K562 (cell line): ENCODE measurements at regions not wholly inside any gene's neighbourhood (a gene's known extent, or its start where the extent isn't known, plus 50 kb on each side); places are given as distances from the start of the nearest gene placed in this dataset.

Source experiments
- ATAC-seq: fragments of 200-7000 bp; cut with Tn5 transposase; 3 replicates; pipeline ENCODE4 v1.9.1; 2020; ENCODE audit warnings: moderate library complexity
- BruUV-seq: library from RNA; stranded (reverse); fragments of 400-500 nt; replicated peaks from 2 replicates; lab custom pipeline; 2021; lab: Mats Ljungman, UMichigan
- CTCF ChIA-PET: fragments of 300-600 bp; formaldehyde crosslinking; extraction: SDS; loops from one replicate; lab custom pipeline; 2021; ENCODE audit warnings: low intra/inter-chr PET ratio; lab: Yijun Ruan, JAX
- POLR2A ChIA-PET: fragments of 300-600, 350-650 bp; sonication (Branson Sonifier 250); formaldehyde crosslinking; extraction: SDS; loops from one replicate; lab custom pipeline; 2021; ENCODE audit warnings: antibody characterized with exemption, inconsistent platforms; lab: Yijun Ruan, JAX
- DNase-seq, 4 experiments: peaks; one replicate each; pipeline versions ENCODE4 v3.0.0 to v3.0.0-alpha.2; 2011 to 2018; ENCODE audit warnings: low spot score in 3 of 4, mixed read lengths in 3 of 4; ENCODE audit errors: extremely low read depth in 1 of 4
- FAIRE-seq: peaks from 2 replicates; lab custom pipeline; 2011; peaks lifted over from hg19 to GRCh38; lab: Jason Lieb, UNC
- H2AFZ ChIP-seq: 2 replicates; pipeline ENCODE4 v1.6.0; 2011; ENCODE audit warnings: low read depth, low read length, control low read depth, inconsistent platforms
- H3K27ac ChIP-seq: fragments of 200-600 bp; 3 replicates; pipeline ENCODE4 v1.8.0; 2011; ENCODE audit warnings: low read depth, mild to moderate bottlenecking, control low read depth, inconsistent platforms, low read length, moderate library complexity, mixed read lengths; ENCODE audit errors: extremely low read depth
- H3K27me3 ChIP-seq, 2 experiments: fragments of 300-600 bp in 1 of 2; 2 replicates in 1 of 2; 3 replicates in 1 of 2; pipeline versions ENCODE4 v1.6.0 to v1.8.0; 2011; ENCODE audit warnings: inconsistent platforms in 2 of 2, low read length in 2 of 2, mild to moderate bottlenecking in 1 of 2, mixed read lengths in 1 of 2, moderate library complexity in 1 of 2; ENCODE audit not compliant: control insufficient read depth in 2 of 2, insufficient read depth in 2 of 2
- H3K36me3 ChIP-seq: fragments of 300-600 bp; 3 replicates; pipeline ENCODE4 v1.8.0; 2011; ENCODE audit warnings: mild to moderate bottlenecking, low read length, inconsistent platforms; ENCODE audit not compliant: control insufficient read depth, insufficient read depth
- H3K4me1 ChIP-seq, 2 experiments: fragments of 200-600 bp in 1 of 2; replicated peaks in 1 of 2; 2 replicates in 1 of 2; 3 replicates in 1 of 2; pipeline versions ENCODE4 v1.5.1 to v1.8.0; 2011; ENCODE audit warnings: inconsistent platforms in 2 of 2, low read length in 2 of 2, mild to moderate bottlenecking in 1 of 2, mixed read lengths in 1 of 2, moderate library complexity in 1 of 2; ENCODE audit not compliant: control insufficient read depth in 2 of 2, insufficient read depth in 2 of 2
- H3K4me2 ChIP-seq: 2 replicates; pipeline ENCODE4 v1.6.1; 2011; ENCODE audit warnings: low read length, control low read depth, inconsistent platforms, mixed read lengths; ENCODE audit not compliant: insufficient read depth
- H3K4me3 ChIP-seq: fragments of 200-600 bp; sonication (generic), shearing (Covaris generic); 2 replicates; pipeline ENCODE4 v1.5.1; 2016; ENCODE audit warnings: control low read depth, inconsistent platforms
- H3K79me2 ChIP-seq: fragments of 200-600 bp; 3 replicates; pipeline ENCODE4 v1.8.0; 2011; ENCODE audit warnings: low read length, inconsistent platforms; ENCODE audit not compliant: control insufficient read depth, insufficient read depth
- H3K9ac ChIP-seq, 2 experiments: 2 replicates each; pipeline versions ENCODE4 v1.6.0 to v1.6.1; 2011; ENCODE audit warnings: low read depth in 2 of 2, low read length in 2 of 2, control low read depth in 1 of 2, inconsistent platforms in 1 of 2, mild to moderate bottlenecking in 1 of 2, mixed read lengths in 1 of 2; ENCODE audit not compliant: insufficient read depth in 1 of 2
- H3K9me1 ChIP-seq: one replicate; pipeline ENCODE4 v1.6.0; 2011; ENCODE audit warnings: inconsistent platforms, mild to moderate bottlenecking, low read length, moderate library complexity; ENCODE audit not compliant: control insufficient read depth, insufficient read depth
- H3K9me3 ChIP-seq: replicated peaks from 2 replicates; pipeline ENCODE4 v1.5.1; 2011; ENCODE audit warnings: low read depth, low read length, inconsistent platforms; ENCODE audit not compliant: control insufficient read depth, insufficient read depth
- H4K20me1 ChIP-seq: replicated peaks from 2 replicates; pipeline ENCODE4 v1.6.1; 2011; ENCODE audit warnings: low read length, inconsistent platforms, mixed read lengths; ENCODE audit not compliant: control insufficient read depth, insufficient read depth
- BACH1 ChIP-seq: fragments of 200-800 bp; sonication (Bioruptor generic); IDR thresholded peaks from 2 replicates; pipeline ENCODE4 v1.6.1; 2016; ENCODE audit warnings: missing genetic modification characterization, missing compliant biosample characterization
- CAMTA2 ChIP-seq: fragments of 250-450 bp; sonication (Bioruptor Pico); conservative IDR thresholded peaks from 2 replicates; pipeline ENCODE4 v1.5.1; 2022
- CBX5 ChIP-seq: IDR thresholded peaks from 2 replicates; pipeline ENCODE4 v1.6.1; 2014; ENCODE audit warnings: low read depth, borderline replicate concordance
- E2F3 ChIP-seq: fragments of 250-450 bp; sonication (Bioruptor Pico); IDR thresholded peaks from 2 replicates; pipeline ENCODE4 v1.4.0; 2020; ENCODE audit warnings: mild to moderate bottlenecking
- ELF1 ChIP-seq: fragments of 200-800 bp; sonication (Bioruptor generic); IDR thresholded peaks from 2 replicates; pipeline ENCODE4 v1.6.1; 2016; ENCODE audit warnings: missing genetic modification characterization, missing compliant biosample characterization
- FOXK1 ChIP-seq: sonication (generic); formaldehyde crosslinking; IDR thresholded peaks from 2 replicates; pipeline ENCODE4 v1.8.0; 2022; ENCODE audit warnings: missing genetic modification reagents, mild to moderate bottlenecking, borderline replicate concordance
- HDAC6 ChIP-seq: IDR thresholded peaks from 2 replicates; pipeline ENCODE4 v1.6.1; 2012; ENCODE audit warnings: low read depth, mild to moderate bottlenecking, control low read depth, inconsistent platforms, low read length, moderate library complexity
- HOXB6 ChIP-seq: fragments of 250-450 bp; sonication (Bioruptor Pico); IDR thresholded peaks from 2 replicates; pipeline ENCODE4 v1.5.1; 2022; ENCODE audit warnings: mild to moderate bottlenecking, borderline replicate concordance
- MYBL2 ChIP-seq, 2 experiments: fragments of 450-650 bp in 1 of 2; sonication (generic) in 1 of 2; formaldehyde crosslinking in 1 of 2; IDR thresholded peaks; 2 replicates each; pipeline versions ENCODE4 v1.6.1 to v1.8.1; 2017 to 2022; ENCODE audit warnings: borderline replicate concordance in 1 of 2, inconsistent platforms in 1 of 2, low read depth in 1 of 2, mild to moderate bottlenecking in 1 of 2, missing genetic modification reagents in 1 of 2, moderate library complexity in 1 of 2
- PHB2 ChIP-seq: fragments of 450-650 bp; IDR thresholded peaks from 2 replicates; pipeline ENCODE4 v1.6.1; 2017; ENCODE audit warnings: low read depth
- ZBTB7A ChIP-seq: IDR thresholded peaks from 2 replicates; pipeline ENCODE4 v1.6.1; 2011; ENCODE audit warnings: low read depth, mild to moderate bottlenecking, low read length, moderate library complexity, borderline replicate concordance; ENCODE audit not compliant: control insufficient read depth
- WGBS: fragments of 100-300 bp; shearing (Covaris generic); methylation state at CpG from one replicate; pipeline ENCODE4 v1.1.6; 2016; ENCODE audit warnings: low coverage, mixed read lengths; ENCODE audit not compliant: insufficient coverage; ENCODE audit errors: missing lambda C conversion rate; 5-methylcytosine and 5-hydroxymethylcytosine counted together
- in situ Hi-C: fragments of 300-500 bp; cut with MboI; formaldehyde crosslinking; loops from 4 replicates; pipeline ENCODE4 v1.15.0; 2018; ENCODE audit warnings: inconsistent platforms, mixed read lengths
- intact Hi-C: fragments of 100-400 bp; cut with micrococcal nuclease; formaldehyde crosslinking; loops from 2 replicates; pipeline ENCODE4 v1.14.2; 2022
- TF ChIP-seq, protein P1 (sequence below): sonication (generic); formaldehyde crosslinking; IDR thresholded peaks from 2 replicates; pipeline ENCODE4 v1.8.0; 2022; ENCODE audit warnings: mild to moderate bottlenecking, missing genetic modification reagents
- TF ChIP-seq, protein P2 (sequence below): sonication (generic); formaldehyde crosslinking; IDR thresholded peaks from 2 replicates; pipeline ENCODE4 v1.8.1; 2023; ENCODE audit warnings: missing genetic modification reagents, mild to moderate bottlenecking, borderline replicate concordance
- TF ChIP-seq, protein P3 (sequence below), 2 experiments: fragments of 450-650 bp in 1 of 2; IDR thresholded peaks; 2 replicates each; pipeline ENCODE4 v1.6.1; 2011 to 2017; ENCODE audit warnings: low read depth in 2 of 2, antibody characterized with exemption in 1 of 2, borderline replicate concordance in 1 of 2, low read length in 1 of 2, mild to moderate bottlenecking in 1 of 2, mixed read lengths in 1 of 2; ENCODE audit not compliant: control insufficient read depth in 1 of 2

DNA sequence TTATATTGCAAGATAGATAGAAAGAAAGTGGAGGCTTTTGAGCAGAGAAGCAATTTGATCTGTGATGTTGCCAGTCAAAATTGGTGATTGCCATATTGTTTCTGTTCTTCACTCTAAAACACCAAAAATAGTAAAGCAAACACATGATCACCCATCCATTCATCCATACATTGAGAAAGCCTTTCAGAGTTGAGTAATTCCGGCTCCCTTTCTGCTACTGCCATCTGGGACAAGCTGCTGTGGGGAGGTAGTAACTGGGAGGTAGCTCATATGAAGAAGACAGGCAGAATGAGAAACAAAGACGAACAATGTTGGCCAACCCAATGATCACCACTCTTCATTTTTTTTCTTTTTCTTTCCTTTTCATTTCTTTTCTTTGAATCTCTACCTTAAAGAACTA is 51.1 kb upstream of the HBS1L start:
- no peak overlapping the region for H3K4me2 ChIP-seq
- in situ Hi-C loops = no loop called here

More for the DNA sequence above, 51.1 kb upstream of the HBS1L start:
- Histone ChIP-seq H3K4me3 (no peak overlapping the region), H3K9me1 (no peaks in the 10 kb centered on the region), H3K36me3 (no peaks in the 10 kb centered on the region), H3K27me3 (no peaks in the 10 kb centered on the region), H2AFZ (peak overlapping the region; percentile 24), H3K9me3 (no peaks in the 10 kb centered on the region; the same call in 1 of the 2 replicates), H3K79me2 (no peaks in the 10 kb centered on the region), H3K27ac (no peak overlapping the region), H3K4me1 (peaks cover 0 to 15% of the 10 kb centered on the region in 2 experiments; a peak in 2 of 5 replicates), H4K20me1 (no peaks in the 10 kb centered on the region), H3K9ac (no peak overlapping the region)
- BruUV-seq = no TSS peak
- intact Hi-C loops = no loop called here
- 56% methylated on average over 2 of the region's 2 CpGs for WGBS
- DNase-seq (no peak), FAIRE-seq (no peak), ATAC-seq (no peak)
- TF ChIP-seq HDAC6 (no peak), E2F3 (CRISPR knock-in tag) (no peak), ZBTB7A (no peak), FOXK1 (CRISPR knock-in tag) (no peak), HOXB6 (CRISPR knock-in tag) (no peak), ELF1 (tag) (no peak), BACH1 (tag) (no peak), MYBL2 (IDR thresholded peaks at IDR 0.05; ENCODE audit: low read depth) (no peak), MYBL2 (CRISPR knock-in tag; IDR thresholded peaks at IDR 0.05; ENCODE audit: borderline replicate concordance) (no peak), CAMTA2 (CRISPR knock-in tag) (no peak), CBX5 (no peak), PHB2 (no peak)
- TF ChIP-seq, protein P1, sequence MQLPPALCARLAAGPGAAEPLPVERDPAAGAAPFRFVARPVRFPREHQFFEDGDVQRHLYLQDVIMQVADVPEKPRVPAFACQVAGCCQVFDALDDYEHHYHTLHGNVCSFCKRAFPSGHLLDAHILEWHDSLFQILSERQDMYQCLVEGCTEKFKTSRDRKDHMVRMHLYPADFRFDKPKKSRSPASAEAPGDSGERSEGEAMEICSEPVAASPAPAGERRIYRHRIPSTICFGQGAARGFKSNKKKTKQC (CRISPR knock-in tag) = no peak
- TF ChIP-seq, protein P2, sequence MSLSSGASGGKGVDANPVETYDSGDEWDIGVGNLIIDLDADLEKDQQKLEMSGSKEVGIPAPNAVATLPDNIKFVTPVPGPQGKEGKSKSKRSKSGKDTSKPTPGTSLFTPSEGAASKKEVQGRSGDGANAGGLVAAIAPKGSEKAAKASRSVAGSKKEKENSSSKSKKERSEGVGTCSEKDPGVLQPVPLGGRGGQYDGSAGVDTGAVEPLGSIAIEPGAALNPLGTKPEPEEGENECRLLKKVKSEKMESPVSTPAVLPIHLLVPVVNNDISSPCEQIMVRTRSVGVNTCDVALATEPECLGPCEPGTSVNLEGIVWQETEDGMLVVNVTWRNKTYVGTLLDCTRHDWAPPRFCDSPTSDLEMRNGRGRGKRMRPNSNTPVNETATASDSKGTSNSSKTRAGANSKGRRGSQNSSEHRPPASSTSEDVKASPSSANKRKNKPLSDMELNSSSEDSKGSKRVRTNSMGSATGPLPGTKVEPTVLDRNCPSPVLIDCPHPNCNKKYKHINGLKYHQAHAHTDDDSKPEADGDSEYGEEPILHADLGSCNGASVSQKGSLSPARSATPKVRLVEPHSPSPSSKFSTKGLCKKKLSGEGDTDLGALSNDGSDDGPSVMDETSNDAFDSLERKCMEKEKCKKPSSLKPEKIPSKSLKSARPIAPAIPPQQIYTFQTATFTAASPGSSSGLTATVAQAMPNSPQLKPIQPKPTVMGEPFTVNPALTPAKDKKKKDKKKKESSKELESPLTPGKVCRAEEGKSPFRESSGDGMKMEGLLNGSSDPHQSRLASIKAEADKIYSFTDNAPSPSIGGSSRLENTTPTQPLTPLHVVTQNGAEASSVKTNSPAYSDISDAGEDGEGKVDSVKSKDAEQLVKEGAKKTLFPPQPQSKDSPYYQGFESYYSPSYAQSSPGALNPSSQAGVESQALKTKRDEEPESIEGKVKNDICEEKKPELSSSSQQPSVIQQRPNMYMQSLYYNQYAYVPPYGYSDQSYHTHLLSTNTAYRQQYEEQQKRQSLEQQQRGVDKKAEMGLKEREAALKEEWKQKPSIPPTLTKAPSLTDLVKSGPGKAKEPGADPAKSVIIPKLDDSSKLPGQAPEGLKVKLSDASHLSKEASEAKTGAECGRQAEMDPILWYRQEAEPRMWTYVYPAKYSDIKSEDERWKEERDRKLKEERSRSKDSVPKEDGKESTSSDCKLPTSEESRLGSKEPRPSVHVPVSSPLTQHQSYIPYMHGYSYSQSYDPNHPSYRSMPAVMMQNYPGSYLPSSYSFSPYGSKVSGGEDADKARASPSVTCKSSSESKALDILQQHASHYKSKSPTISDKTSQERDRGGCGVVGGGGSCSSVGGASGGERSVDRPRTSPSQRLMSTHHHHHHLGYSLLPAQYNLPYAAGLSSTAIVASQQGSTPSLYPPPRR (CRISPR knock-in tag) = no peak
- TF ChIP-seq, protein P3, sequence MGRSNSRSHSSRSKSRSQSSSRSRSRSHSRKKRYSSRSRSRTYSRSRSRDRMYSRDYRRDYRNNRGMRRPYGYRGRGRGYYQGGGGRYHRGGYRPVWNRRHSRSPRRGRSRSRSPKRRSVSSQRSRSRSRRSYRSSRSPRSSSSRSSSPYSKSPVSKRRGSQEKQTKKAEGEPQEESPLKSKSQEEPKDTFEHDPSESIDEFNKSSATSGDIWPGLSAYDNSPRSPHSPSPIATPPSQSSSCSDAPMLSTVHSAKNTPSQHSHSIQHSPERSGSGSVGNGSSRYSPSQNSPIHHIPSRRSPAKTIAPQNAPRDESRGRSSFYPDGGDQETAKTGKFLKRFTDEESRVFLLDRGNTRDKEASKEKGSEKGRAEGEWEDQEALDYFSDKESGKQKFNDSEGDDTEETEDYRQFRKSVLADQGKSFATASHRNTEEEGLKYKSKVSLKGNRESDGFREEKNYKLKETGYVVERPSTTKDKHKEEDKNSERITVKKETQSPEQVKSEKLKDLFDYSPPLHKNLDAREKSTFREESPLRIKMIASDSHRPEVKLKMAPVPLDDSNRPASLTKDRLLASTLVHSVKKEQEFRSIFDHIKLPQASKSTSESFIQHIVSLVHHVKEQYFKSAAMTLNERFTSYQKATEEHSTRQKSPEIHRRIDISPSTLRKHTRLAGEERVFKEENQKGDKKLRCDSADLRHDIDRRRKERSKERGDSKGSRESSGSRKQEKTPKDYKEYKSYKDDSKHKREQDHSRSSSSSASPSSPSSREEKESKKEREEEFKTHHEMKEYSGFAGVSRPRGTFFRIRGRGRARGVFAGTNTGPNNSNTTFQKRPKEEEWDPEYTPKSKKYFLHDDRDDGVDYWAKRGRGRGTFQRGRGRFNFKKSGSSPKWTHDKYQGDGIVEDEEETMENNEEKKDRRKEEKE (IDR thresholded peaks at IDR 0.05; ENCODE audit: borderline replicate concordance in 1 of 2, control insufficient read depth in 1 of 2, low read depth in 2 of 2, low read length in 1 of 2) = no peak
- POLR2A ChIA-PET = interaction anchor here (0.6 to 1.6 kb wide), 5 partner anchors 9 to 43 kb away, joined by 3 to 4 read pairs (median 3); no protein-coding TSS in a partner anchor
- CTCF ChIA-PET = no interaction called here
